GM10266 (cell line): ENCODE measurements at regions not wholly inside any gene's neighbourhood (a gene's known extent, or its start where the extent isn't known, plus 50 kb on each side); places are given as distances from the start of the nearest gene placed in this dataset.
A peak's percentile ranks its signal among the peaks of the same experiment; 100 is the strongest.
"Not testable (repeated sequence)": the region's sequence is repeated elsewhere in the genome, so short reads cannot be mapped to it uniquely, and the experiment has no call there.

Source experiments
- DNase-seq: peaks from one replicate; pipeline ENCODE4 v3.0.0; 2012; ENCODE audit errors: extremely low spot score
- TF ChIP-seq, protein P1 (sequence below): IDR thresholded peaks from 2 replicates; pipeline ENCODE4 v1.5.1; 2012; ENCODE audit warnings: mild to moderate bottlenecking, low read depth; ENCODE audit not compliant: control insufficient read depth, insufficient read depth; ENCODE audit errors: missing control alignments

DNA sequence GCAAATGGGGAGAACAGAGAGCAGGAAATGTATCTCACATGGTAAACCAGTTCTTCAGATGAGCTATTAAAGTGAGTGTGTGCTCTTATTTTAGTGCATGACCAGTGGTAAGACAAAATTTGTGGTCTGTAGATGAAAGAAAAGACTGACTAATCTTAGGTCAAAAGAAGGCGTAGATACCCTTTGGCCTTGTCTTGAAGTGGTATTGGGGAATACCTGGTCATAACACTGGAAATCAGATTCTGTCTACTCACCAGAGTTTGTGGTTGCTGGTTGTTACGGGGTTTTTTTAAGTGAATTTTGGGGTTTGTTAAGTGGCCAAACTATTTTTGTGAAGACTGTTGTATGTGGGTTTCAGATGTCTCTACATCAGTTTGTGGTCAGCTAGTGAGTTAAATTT, 173.5 kb downstream of the KDM5D start:
- TF ChIP-seq, protein P1, sequence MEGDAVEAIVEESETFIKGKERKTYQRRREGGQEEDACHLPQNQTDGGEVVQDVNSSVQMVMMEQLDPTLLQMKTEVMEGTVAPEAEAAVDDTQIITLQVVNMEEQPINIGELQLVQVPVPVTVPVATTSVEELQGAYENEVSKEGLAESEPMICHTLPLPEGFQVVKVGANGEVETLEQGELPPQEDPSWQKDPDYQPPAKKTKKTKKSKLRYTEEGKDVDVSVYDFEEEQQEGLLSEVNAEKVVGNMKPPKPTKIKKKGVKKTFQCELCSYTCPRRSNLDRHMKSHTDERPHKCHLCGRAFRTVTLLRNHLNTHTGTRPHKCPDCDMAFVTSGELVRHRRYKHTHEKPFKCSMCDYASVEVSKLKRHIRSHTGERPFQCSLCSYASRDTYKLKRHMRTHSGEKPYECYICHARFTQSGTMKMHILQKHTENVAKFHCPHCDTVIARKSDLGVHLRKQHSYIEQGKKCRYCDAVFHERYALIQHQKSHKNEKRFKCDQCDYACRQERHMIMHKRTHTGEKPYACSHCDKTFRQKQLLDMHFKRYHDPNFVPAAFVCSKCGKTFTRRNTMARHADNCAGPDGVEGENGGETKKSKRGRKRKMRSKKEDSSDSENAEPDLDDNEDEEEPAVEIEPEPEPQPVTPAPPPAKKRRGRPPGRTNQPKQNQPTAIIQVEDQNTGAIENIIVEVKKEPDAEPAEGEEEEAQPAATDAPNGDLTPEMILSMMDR, result no peak
- peak; percentile 19 for DNase-seq

DNA sequence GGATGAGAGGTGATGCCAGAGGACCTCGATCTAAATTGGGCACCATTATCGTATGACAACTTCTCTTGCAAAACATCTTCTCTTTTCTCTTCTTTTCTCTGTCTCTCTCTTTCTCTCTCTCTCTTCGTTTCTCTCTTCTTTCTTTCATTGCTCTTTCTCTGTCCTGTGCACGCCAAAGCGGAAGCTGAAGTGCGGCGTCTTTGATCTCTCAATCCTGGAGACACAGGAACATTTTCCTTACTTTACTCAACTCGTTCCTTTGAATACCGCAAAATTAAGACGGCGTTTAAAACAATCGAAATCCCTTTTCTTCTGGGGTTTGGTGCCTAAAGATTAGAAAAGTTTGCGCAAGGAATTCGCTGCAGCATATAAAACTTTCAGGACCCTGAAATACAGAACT, 176.6 kb downstream of the KDM5D start:
- TF ChIP-seq, protein P1, result no peak
- DNase-seq, result no peak

DNA sequence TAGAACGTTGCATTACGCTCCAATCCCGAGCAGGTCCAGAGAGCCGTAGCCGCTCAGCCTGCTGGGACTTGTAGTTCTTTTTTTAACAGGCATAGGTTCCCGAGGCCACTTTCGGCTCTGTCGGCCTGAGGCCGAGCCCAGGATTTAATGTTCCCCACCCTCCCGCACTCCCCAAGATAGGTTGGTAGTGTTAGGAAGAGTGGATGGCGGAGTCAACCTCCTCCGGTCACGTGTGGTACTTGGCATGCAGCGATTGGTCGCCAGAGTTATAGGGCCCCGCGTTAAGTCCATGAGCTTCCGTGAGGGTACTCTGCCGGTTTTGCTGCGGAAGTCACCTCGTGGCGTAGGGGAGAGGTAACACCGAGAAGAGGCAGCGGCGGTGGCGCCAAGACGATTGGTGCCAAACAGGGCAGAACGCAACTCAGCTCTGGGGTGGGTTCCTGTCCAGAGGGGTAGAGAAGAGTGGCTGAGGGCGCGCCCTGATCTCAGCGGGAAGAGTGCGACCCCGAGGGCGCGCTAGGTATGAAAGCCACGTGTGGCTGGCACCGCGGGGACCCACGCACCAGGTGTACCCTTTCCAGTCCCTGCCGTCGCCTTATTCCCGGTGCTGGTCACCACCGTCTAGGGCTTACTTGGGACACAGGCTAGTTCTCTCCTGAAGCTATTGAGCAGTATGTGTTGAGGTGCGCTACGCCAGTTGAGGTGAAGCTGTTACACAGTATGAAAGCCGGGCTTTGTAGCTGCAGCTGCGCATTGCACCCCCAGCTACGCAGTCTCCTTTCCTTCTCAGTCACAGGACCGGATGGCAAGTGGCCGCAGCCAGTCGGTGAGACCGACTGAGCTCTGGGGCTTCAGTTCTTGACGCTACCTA, 177.2 kb downstream of the KDM5D start:
- TF ChIP-seq, protein P1, result no peak

DNA sequence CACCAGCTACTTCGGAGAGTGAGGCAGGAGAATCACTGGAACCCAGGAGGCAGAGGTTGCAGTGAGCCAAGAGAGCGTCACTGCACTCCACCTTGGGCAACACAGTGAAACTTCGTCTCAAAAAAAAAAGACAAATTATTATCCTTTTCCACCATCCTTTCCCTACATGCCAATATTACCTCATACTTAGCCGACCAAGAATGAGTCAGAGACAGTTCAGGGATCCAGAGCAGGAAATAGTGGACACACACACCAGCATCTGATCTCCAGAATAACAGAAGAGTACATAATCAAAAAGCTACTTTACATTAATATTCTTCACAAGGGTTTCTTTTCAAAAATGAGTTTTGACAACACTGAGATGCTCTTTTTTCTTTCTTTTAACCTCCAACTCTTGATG, 185.4 kb downstream of the KDM5D start:
- no peak for DNase-seq
- TF ChIP-seq, protein P1, result no peak

More for the DNA sequence above, 177.2 kb downstream of the KDM5D start:
- peak; percentile 74 for DNase-seq

DNA sequence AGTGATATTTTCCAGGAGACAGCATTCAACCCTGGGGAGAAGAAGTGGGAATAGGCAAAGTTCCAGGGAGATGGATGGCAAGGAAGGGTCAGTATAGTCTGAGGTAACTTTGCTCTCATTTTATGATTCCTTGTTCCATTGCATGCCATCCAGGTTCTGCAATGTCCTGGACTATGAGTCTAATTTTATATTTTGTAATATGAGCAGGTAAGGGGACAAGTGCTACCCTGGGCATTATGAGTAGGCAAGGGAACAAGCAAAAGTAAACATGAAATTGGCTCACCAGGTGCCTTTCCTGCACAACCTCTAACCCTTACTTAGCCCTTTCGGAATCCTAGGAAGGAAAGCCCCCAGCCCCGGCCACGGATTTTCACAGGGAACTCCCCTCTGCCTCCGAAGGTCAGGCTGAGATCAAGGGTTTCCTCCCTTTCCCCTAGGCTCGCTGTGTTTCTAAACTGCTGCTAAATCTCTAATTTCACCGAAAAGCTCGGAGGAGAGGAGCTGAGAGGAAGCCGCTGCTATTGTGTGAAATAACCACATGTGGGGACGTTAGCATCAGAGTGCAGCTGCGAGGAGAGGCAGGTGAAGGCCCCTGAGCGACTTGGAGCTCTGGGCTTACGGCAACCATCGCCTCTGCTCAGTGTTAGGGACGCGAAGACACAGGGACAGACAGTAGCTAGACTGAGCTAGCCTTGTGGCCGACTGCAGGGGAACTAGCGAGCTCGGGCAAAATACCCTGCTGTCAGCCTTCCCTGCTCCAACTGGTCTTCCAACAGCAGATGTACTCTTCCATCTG, 194.7 kb downstream of the KDM5D start:
- TF ChIP-seq, protein P1, result no peak
- no peak for DNase-seq

DNA sequence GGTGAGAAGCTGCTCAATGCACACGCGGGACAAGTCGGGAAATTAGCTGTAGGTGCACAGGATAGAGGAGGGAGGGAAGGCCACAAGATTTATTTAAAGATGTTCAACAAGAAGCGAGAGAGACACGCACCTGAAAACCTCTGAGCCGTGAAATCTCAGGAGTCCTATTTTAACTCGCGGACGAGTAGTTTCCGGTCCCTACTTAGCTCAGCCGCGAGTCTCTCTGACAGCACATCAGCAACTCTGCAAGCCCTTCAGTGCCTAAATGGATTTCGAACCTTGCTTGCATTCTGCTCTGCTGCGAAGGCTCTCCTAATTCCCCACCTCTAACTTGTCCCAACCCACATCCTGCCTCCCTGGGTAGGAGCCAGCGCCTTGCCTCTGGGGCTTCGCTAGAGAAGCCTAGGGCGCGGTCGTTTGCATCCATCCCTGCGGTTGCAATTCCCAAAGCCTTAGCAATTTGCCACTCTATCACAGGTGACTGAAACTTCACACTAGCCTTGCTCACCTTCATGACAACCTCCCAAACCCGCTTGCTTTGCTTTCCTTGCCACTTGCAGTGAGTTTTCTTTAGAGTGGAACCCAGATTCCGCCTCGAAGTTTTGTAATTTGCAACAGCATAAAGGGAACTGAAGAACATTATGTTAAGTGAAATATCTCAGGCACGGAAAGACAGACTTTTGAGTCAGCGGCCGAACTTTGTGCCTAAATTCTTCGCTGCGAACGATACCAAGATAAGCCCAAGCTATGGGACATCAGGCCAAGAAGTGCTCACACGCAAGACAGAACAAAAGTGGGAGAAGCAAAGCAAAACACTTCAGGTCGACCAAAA, 202.8 kb downstream of the KDM5D start:
- peak; percentile 20 for DNase-seq
- TF ChIP-seq, protein P1, result no peak

DNA sequence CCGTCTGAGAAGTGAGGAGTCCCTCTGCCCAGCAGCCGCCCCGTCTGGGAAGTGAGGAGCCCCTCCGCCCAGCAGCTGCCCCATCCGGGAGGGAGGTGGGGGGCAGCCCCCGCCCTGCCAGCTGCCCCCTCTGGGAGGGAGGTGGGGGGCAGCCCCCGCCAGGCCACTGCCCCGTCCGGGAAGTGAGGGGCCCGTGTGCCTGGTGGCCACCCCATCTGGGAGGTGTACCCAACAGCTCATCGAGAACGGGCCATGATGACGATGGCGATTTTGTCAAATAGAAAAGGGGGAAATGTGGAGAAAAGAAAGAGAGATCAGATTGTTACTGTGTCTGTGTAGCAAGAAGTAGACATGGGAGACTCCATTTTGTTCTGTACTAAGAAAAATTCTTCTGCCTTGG, 208.8 kb downstream of the KDM5D start:
- not testable (repeated sequence) for DNase-seq
